IMR-90 (cell line): ENCODE measurements at regions not wholly inside any gene's neighbourhood (a gene's known extent, or its start where the extent isn't known, plus 50 kb on each side); places are given as distances from the start of the nearest gene placed in this dataset.

ENCODE experiments used
- ATAC-seq: fragments of 200-7000 bp; cut with Tn5 transposase; 2 replicates; pipeline ENCODE4 v1.9.1; 2020; ENCODE audit warnings: low read depth, mild to moderate bottlenecking, moderate library complexity
- BruUV-seq: library from RNA; stranded (reverse); fragments of 400-500 nt; replicated peaks from 2 replicates; lab custom pipeline; 2021; lab: Mats Ljungman, UMichigan
- CTCF ChIA-PET: fragments of 300-600 bp; formaldehyde crosslinking; extraction: SDS; loops from one replicate; lab custom pipeline; 2021; ENCODE audit warnings: antibody characterized with exemption; lab: Yijun Ruan, JAX
- POLR2A ChIA-PET: fragments of 300-600 bp; sonication (Branson Sonifier 250); formaldehyde crosslinking; loops from one replicate; lab custom pipeline; 2022; ENCODE audit warnings: antibody characterized with exemption; ENCODE audit not compliant: unreplicated experiment; lab: Charles Lee
- DNase-seq: peaks from one replicate; pipeline ENCODE4 v3.0.0; 2013
- H2AFZ ChIP-seq: replicated peaks from 2 replicates; pipeline ENCODE3; 2013; ENCODE audit warnings: low read length, mild to moderate bottlenecking; ENCODE audit not compliant: poor library complexity
- H2AK5ac ChIP-seq: 2 replicates; pipeline ENCODE4 v1.6.1; 2013; ENCODE audit warnings: low read depth, low read length, inconsistent platforms
- H2AK9ac ChIP-seq: replicated peaks from 2 replicates; pipeline ENCODE3; 2013; ENCODE audit warnings: mild to moderate bottlenecking, low read depth, low read length, moderate library complexity; ENCODE audit not compliant: poor library complexity
- H2BK120ac ChIP-seq: 2 replicates; pipeline ENCODE4 v1.6.1; 2013; ENCODE audit warnings: low read depth, low read length, inconsistent platforms
- H2BK15ac ChIP-seq: 3 replicates; pipeline ENCODE4 v1.6.1; 2013; ENCODE audit warnings: low read depth, low read length, inconsistent platforms
- H2BK20ac ChIP-seq: 2 replicates; pipeline ENCODE4 v1.6.1; 2013; ENCODE audit warnings: low read depth, mild to moderate bottlenecking, inconsistent platforms, low read length, moderate library complexity
- H2BK5ac ChIP-seq: 2 replicates; pipeline ENCODE4 v1.6.1; 2013; ENCODE audit warnings: mild to moderate bottlenecking, low read depth, low read length, inconsistent platforms; ENCODE audit not compliant: poor library complexity, severe bottlenecking
- H3K14ac ChIP-seq: replicated peaks from 2 replicates; pipeline ENCODE4 v1.6.1; 2013; ENCODE audit warnings: low read depth, low read length, inconsistent platforms
- H3K18ac ChIP-seq: 2 replicates; pipeline ENCODE4 v1.6.1; 2013; ENCODE audit warnings: low read depth, low read length, control low read depth
- H3K23ac ChIP-seq: 2 replicates; pipeline ENCODE4 v1.6.1; 2013; ENCODE audit warnings: low read depth, low read length, inconsistent platforms
- H3K27ac ChIP-seq: 2 replicates; pipeline ENCODE4 v1.5.1; 2013; ENCODE audit warnings: mild to moderate bottlenecking, control low read depth, low read length; ENCODE audit not compliant: insufficient read depth
- H3K27me3 ChIP-seq: 2 replicates; pipeline ENCODE4 v1.6.1; 2013; ENCODE audit warnings: low read length; ENCODE audit not compliant: control insufficient read depth, insufficient read depth
- H3K36me3 ChIP-seq: 2 replicates; pipeline ENCODE4 v1.6.1; 2013; ENCODE audit warnings: low read length, mixed read lengths; ENCODE audit not compliant: control insufficient read depth, insufficient read depth
- H3K4ac ChIP-seq: 2 replicates; pipeline ENCODE4 v1.6.1; 2013; ENCODE audit warnings: low read depth, low read length, inconsistent platforms
- H3K4me1 ChIP-seq: 2 replicates; pipeline ENCODE4 v1.6.1; 2013; ENCODE audit warnings: low read length, mixed read lengths; ENCODE audit not compliant: control insufficient read depth, insufficient read depth
- H3K4me2 ChIP-seq: 2 replicates; pipeline ENCODE4 v1.6.1; 2013; ENCODE audit warnings: low read depth, mild to moderate bottlenecking, control low read depth, low read length, moderate library complexity
- H3K4me3 ChIP-seq: 2 replicates; pipeline ENCODE4 v1.5.1; 2013; ENCODE audit warnings: low read depth, mild to moderate bottlenecking, control low read depth, low read length, moderate library complexity; ENCODE audit not compliant: insufficient read depth
- H3K56ac ChIP-seq: 2 replicates; pipeline ENCODE4 v1.6.1; 2013; ENCODE audit warnings: low read length, inconsistent platforms; ENCODE audit not compliant: insufficient read depth; ENCODE audit errors: extremely low read depth
- H3K79me1 ChIP-seq, 2 experiments: 2 replicates each; pipeline ENCODE4 v1.6.1; 2013; ENCODE audit warnings: low read length in 2 of 2, inconsistent platforms in 1 of 2, low read depth in 1 of 2
- H3K9ac ChIP-seq: 2 replicates; pipeline ENCODE4 v1.6.1; 2013; ENCODE audit warnings: low read depth, low read length, control low read depth
- H3K9me1 ChIP-seq: 2 replicates; pipeline ENCODE4 v1.6.1; 2013; ENCODE audit warnings: low read length, inconsistent platforms; ENCODE audit not compliant: insufficient read depth
- H3K9me3 ChIP-seq: 2 replicates; pipeline ENCODE4 v1.6.1; 2013; ENCODE audit warnings: low read length; ENCODE audit not compliant: control insufficient read depth, insufficient read depth
- H4K20me1 ChIP-seq: 2 replicates; pipeline ENCODE4 v1.6.1; 2013; ENCODE audit warnings: low read length, inconsistent platforms; ENCODE audit not compliant: insufficient read depth
- H4K5ac ChIP-seq: 2 replicates; pipeline ENCODE4 v1.6.1; 2013; ENCODE audit warnings: mild to moderate bottlenecking, low read depth, low read length, control low read depth
- H4K8ac ChIP-seq, 2 experiments: 2 replicates each; pipeline ENCODE4 v1.6.1; 2013; ENCODE audit warnings: low read depth in 2 of 2, low read length in 2 of 2, control low read depth in 1 of 2, inconsistent platforms in 1 of 2
- H4K91ac ChIP-seq: 2 replicates; pipeline ENCODE4 v1.6.1; 2013; ENCODE audit warnings: low read depth, low read length, inconsistent platforms; ENCODE audit not compliant: insufficient read depth
- BHLHE40 ChIP-seq: fragments of 150-350 bp; IDR thresholded peaks from 2 replicates; pipeline ENCODE4 v1.6.1; 2016; ENCODE audit warnings: mild to moderate bottlenecking, low read depth, low read length
- CEBPB ChIP-seq: IDR thresholded peaks from 2 replicates; pipeline ENCODE4 v1.6.1; 2012; ENCODE audit warnings: low read depth, low read length, improper control_type of control experiment
- CHD1 ChIP-seq: IDR thresholded peaks from 2 replicates; pipeline ENCODE4 v1.6.1; 2012; ENCODE audit warnings: low read depth, low read length, improper control_type of control experiment
- CTCF ChIP-seq: conservative IDR thresholded peaks from 2 replicates; pipeline ENCODE4 v1.5.1; 2012; ENCODE audit warnings: mild to moderate bottlenecking, low read depth, low read length, improper control_type of control experiment
- ELK1 ChIP-seq: fragments of 150-350 bp; IDR thresholded peaks from 2 replicates; pipeline ENCODE4 v1.6.1; 2016; ENCODE audit warnings: low read depth, mild to moderate bottlenecking, low read length, moderate library complexity, borderline replicate concordance
- FOS ChIP-seq: fragments of 150-350 bp; IDR thresholded peaks from 2 replicates; pipeline ENCODE4 v1.6.1; 2016; ENCODE audit warnings: low read depth, low read length
- MAFK ChIP-seq: IDR thresholded peaks from 2 replicates; pipeline ENCODE4 v1.6.1; 2012; ENCODE audit warnings: low read depth, low read length, improper control_type of control experiment
- MAZ ChIP-seq: IDR thresholded peaks from 2 replicates; pipeline ENCODE4 v1.6.1; 2012; ENCODE audit warnings: low read depth, mild to moderate bottlenecking, low read length, improper control_type of control experiment, moderate library complexity, borderline replicate concordance
- MXI1 ChIP-seq: IDR thresholded peaks from 2 replicates; pipeline ENCODE4 v1.6.1; 2012; ENCODE audit warnings: low read depth, mild to moderate bottlenecking, low read length, moderate library complexity, borderline replicate concordance
- NFE2L2 ChIP-seq: fragments of 150-350 bp; IDR thresholded peaks from 2 replicates; pipeline ENCODE4 v1.6.1; 2016; ENCODE audit warnings: low read depth, mild to moderate bottlenecking, low read length
- POLR2A ChIP-seq: IDR thresholded peaks from 2 replicates; pipeline ENCODE4 v1.6.1; 2012; ENCODE audit warnings: mild to moderate bottlenecking, low read depth, low read length
- RAD21 ChIP-seq: IDR thresholded peaks from 2 replicates; pipeline ENCODE4 v1.6.1; 2012; ENCODE audit warnings: low read length, improper control_type of control experiment
- RCOR1 ChIP-seq: IDR thresholded peaks from 2 replicates; pipeline ENCODE4 v1.6.1; 2012; ENCODE audit warnings: mild to moderate bottlenecking, low read length, improper control_type of control experiment; ENCODE audit not compliant: insufficient replicate concordance
- RFX5 ChIP-seq: IDR thresholded peaks from 2 replicates; pipeline ENCODE4 v1.8.0; 2012; ENCODE audit warnings: low read depth, mild to moderate bottlenecking, low read length, moderate library complexity
- SMC3 ChIP-seq: fragments of 150-350 bp; IDR thresholded peaks from 2 replicates; pipeline ENCODE4 v1.6.1; 2016; ENCODE audit warnings: low read depth, mild to moderate bottlenecking, antibody characterized with exemption, low read length, moderate library complexity
- USF2 ChIP-seq: fragments of 150-350 bp; IDR thresholded peaks from 2 replicates; pipeline ENCODE4 v1.6.1; 2017; ENCODE audit warnings: mild to moderate bottlenecking, antibody characterized with exemption, low read length, low read depth
- WGBS, 2 experiments: methylation state at CpG; one replicate each; pipeline versions ENCODE4 v1.1.5 to v1.1.7; 2013; ENCODE audit warnings: missing lambda C conversion rate in 2 of 2; ENCODE audit not compliant: insufficient read length in 1 of 2; ENCODE audit errors: extremely low coverage in 2 of 2; 5-methylcytosine and 5-hydroxymethylcytosine counted together
- dilution Hi-C: fragments of 300-500 bp; cut with HindIII; formaldehyde crosslinking; loops from one replicate; pipeline ENCODE4 v1.14.3; 2018; ENCODE audit warnings: low sequenced_read_pairs; ENCODE audit not compliant: unreplicated experiment
- in situ Hi-C: fragments of 300-500 bp; cut with MboI; formaldehyde crosslinking; loops from 3 replicates; pipeline ENCODE4 v1.14.3; 2019; ENCODE audit warnings: low sequenced_read_pairs, inconsistent platforms, mixed read lengths
- intact Hi-C: fragments of 100-400 bp; cut with micrococcal nuclease; formaldehyde crosslinking; loops from 2 replicates; pipeline ENCODE4 v1.10.0; 2022

- H3K4me2 ChIP-seq = peak overlapping the region; percentile 1; the same call in 1 of the 2 replicates
- peak; percentile 63 for ATAC-seq
- no peak overlapping the region for H3K4me3 ChIP-seq
- H3K56ac ChIP-seq = no peak overlapping the region
- 0 out of 2 replicates have a peak overlapping the region, but pooled peaks have one; percentile 5 for H3K23ac ChIP-seq
- H3K9me3 ChIP-seq = no peaks in the 10 kb centered on the region
- H2AFZ ChIP-seq = peak overlapping the region; percentile 83
- no peaks in the 10 kb centered on the region for H3K9me1 ChIP-seq
- no peak overlapping the region; the same call in 1 of the 2 replicates for H2AK5ac ChIP-seq
- no peak overlapping the region; the same call in 1 of the 2 replicates for H3K14ac ChIP-seq
- H2BK15ac ChIP-seq = peak overlapping the region; percentile 18; the same call in 1 of the 3 replicates
- WGBS, 2 experiments = 46% methylated on average over 3 of the region's 7 CpGs; no CpG with 5 or more reads in 1 of the 2 experiments
- TF ChIP-seq MAFK (no peak), SMC3 (no peak), NFE2L2 (no peak), POLR2A (no peak), FOS (no peak), RFX5 (no peak), CEBPB (no peak), USF2 (no peak), RAD21 (no peak), CTCF (no peak), CHD1 (no peak), MXI1 (no peak), ELK1 (no peak), RCOR1 (no peak), MAZ (no peak), BHLHE40 (no peak)
- H2BK20ac ChIP-seq = peak overlapping the region; percentile 2; the same call in 1 of the 2 replicates
- peak overlapping the region; percentile 39 for H2BK120ac ChIP-seq
- H4K91ac ChIP-seq = peak overlapping the region; percentile 36
- H2AK9ac ChIP-seq = no peak overlapping the region
- CTCF ChIA-PET = no interaction called here
- dilution Hi-C loops = no loop called here
- no peak overlapping the region for H3K9ac ChIP-seq
- H2BK5ac ChIP-seq = peak overlapping the region; percentile 12
- no peak overlapping the region for H4K5ac ChIP-seq
- BruUV-seq = no TSS peak
- DNase-seq = peak; percentile 13
- H3K4me1 ChIP-seq = peaks cover 7% of the 10 kb centered on the region
- peak overlapping the region; percentile 8 to 42; a peak in 2 of 4 replicates for H4K8ac ChIP-seq
- H4K20me1 ChIP-seq = no peaks in the 10 kb centered on the region
- H3K79me1 ChIP-seq = no peaks in the 10 kb centered on the region
- H3K18ac ChIP-seq = peak overlapping the region; percentile 42; the same call in 1 of the 2 replicates
- H3K36me3 ChIP-seq = no peaks in the 10 kb centered on the region
- H3K27ac ChIP-seq = no peak overlapping the region
- intact Hi-C loops = loop anchor here (5.0 kb wide), 1 partner anchor 253 kb away; no protein-coding TSS in a partner anchor
- H3K27me3 ChIP-seq = no peaks in the 10 kb centered on the region
- H3K4ac ChIP-seq = peak overlapping the region; percentile 55
- POLR2A ChIA-PET = interaction anchor here (0.6 kb wide), 1 partner anchor 14 kb away, joined by 3 read pairs; no protein-coding TSS in a partner anchor
- in situ Hi-C loops = no loop called here
Observed at GRCh38 chr6:90790058-90790457, 203.2 kb upstream of the MAP3K7 start.
